GM19395 (cell line): ENCODE measurements at regions not wholly inside any gene's neighbourhood (a gene's known extent, or its start where the extent isn't known, plus 50 kb on each side); places are given as distances from the start of the nearest gene placed in this dataset.
"Not testable (repeated sequence)": the region's sequence is repeated elsewhere in the genome, so short reads cannot be mapped to it uniquely, and the experiment has no call there.

Experiments
- ATAC-seq: cut with Tn5 transposase; IDR thresholded peaks from one replicate; pipeline ENCODE4 v1.9.1; 2021; ENCODE audit warnings: mild to moderate bottlenecking, moderate library complexity; ENCODE audit not compliant: unreplicated experiment

DNA sequence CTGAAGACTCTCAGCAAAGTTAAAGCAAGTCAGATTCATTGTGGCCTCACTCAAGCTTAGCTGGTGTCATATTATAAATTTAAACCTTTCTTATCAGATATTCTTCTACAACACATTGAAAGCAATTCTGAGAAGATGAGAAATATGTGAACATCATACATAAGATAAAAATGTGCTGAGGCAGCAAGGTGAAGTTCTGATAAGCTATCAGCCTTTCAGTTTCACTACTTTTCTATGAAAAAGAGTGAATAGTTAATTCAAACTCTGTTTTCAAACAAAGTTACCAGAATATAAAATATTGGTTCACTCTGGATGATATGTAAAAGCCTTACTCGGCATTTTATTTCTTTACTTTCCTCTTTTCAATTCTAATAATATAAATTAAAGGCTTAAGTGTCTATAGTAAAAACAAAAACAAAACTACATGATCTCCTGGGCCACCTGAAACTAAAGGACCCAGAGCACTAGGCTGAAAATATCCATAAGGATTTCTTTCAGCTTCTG, 824.4 kb downstream of the MTRR start:
- no peak for ATAC-seq

DNA sequence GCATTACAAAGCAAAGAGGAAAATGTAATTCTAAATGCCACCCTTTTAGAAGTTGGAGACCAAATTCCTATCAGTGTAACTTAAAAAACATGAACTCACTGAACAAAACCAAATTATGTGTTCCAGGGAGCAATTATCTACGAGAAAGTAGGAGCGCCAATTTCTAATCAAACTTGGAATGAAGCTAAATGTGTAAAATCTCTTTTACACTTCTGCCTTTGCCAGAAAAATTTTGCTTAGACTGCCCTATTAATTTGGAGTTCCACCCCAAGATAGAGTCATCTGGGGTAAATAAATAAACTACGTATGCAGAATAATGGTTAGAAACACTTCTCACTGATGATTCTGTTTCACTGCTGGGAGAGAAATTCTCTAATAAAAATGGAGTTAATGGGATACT, 825.6 kb downstream of the MTRR start:
- ATAC-seq, result no peak

DNA sequence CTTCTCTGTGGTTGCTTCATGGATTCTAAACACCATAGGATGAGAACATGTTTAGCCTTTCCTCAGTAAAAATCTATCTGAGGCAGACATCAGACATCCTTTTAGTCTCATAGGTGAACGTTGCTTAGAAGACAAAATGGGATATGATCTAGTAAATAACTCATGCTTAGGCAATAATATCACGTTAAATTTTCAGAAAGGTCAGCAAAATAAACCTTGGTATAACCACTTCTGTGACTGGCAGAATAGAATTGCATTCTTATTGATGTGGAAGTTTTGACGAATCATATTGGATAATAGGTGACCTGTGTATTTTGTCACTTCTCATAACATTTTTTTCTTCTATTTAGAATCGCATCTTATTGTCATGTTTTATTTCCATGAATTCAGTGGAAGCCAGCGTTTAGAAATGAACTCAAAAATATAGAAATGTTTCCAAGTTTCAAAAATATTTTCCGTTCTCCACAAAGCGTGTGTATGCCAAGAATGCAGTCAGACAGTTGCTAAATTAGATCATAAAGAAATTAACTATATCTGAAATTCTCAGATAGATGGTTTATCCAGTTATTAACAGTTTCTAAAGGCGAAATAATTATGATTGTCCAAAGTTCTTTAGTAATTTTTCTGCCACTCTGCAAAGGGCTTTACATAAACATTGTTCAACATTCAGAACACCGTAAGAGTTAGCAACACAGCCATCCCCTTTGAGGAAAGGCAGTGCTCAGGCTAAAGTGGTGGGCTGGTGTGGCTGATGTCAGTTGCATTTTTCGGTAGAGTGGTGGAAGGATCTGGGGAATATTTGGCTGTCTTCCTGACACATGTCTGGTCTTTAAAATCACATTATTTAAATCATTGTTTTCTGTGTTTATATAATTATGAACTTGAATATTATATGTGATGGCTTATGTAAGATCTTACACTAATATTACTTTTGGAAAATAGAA, 827.2 kb downstream of the MTRR start:
- ATAC-seq, result no peak

DNA sequence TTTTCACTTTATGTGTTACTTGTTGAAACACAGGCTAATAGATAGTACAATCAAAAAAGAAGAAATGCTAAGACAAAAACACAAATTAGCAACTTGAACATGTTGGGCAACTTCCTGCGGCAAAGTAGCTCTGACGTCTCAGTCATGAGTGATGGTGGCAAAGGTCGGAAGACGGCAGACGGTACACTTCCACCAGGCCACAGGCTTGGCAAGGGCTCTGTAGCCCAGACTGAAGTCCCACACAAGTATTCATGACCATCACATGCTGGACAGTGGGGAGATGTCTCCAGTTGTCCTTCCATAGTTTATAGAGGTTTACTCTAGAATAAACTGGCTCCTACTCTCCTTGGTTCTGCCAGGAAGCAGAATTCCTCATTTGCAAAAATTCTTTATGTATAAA, 831.3 kb downstream of the MTRR start:
- no peak for ATAC-seq

DNA sequence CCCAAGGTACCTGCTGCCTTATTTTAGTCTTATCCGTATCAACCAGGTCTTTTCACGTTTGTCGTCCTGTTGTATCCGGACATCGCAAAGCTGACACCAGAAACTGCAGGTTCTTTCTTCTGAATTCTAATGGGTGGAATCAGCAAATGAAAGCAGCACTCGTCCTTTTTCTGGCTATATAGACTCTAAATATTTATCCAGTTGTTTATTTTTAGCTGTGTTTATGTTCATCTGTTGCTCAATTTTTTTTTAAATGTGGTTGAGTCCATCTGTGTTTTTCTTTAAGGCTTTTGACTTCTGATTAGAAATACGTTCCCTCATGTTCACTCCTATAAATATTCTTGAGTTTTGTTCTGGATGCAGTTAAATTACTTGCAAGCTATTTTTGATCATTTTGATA, 831.7 kb downstream of the MTRR start:
- no peak for ATAC-seq

DNA sequence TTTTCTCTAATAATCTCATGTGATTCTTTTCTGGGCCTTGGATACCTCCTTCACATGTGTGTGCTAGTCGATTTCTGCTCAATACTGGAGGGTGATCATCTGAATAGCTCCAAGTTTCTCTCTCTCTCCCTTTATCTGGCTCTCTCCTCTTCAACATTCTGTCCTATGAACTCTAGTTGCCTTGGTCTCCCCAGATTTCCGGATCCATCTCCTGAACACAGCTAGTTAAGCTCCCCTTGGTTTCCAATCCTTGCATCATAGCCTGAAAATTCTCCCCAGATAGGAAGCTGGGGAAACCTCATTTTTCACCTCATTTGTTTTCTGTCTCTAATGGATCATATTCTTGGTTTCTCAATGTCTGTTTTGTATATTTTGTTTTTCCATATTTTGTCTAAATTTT, 832.3 kb downstream of the MTRR start:
- ATAC-seq, result no peak

DNA sequence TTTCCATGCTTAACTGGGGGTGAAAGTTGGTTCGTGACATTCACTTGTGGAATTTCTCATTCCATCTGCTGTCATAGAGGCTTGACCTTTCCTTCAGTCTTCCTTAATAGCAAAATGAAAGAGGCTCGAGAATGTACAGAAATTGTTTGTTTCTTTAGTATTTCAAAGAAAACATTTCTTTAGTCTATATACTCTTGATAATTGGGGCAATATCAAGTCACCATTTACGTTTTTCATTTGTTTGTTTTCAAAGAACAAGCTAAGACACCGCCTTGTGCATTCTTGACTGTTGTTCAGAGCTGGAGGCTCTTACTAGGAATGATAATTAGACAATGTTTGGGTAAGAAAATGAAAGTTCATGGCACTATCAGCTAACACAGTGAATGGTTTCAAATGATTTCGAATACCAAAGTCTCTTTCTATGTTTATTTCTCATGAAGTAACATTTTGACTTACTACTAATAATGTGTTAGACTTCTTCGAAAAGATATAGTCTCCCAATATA, 835.4 kb downstream of the SEMA5A start:
- no peak for ATAC-seq

DNA sequence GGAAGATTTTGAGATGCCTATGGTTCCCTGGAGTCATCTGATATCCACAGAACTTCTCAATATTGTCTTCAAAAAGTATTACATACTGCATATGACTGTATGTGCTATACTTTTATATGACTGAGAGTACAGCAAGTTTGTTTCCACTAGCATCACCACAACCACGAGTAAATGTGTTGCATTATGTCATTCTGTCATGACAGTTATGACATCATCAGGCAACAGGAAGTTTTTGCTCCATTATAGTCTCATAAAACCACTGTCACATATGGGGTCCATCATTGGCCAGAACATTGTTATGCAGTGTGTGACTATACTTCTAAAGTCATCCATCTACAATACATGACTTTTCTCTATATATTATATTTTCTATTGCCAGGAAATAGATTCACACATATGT, 831.7 kb downstream of the SEMA5A start:
- no peak for ATAC-seq

DNA sequence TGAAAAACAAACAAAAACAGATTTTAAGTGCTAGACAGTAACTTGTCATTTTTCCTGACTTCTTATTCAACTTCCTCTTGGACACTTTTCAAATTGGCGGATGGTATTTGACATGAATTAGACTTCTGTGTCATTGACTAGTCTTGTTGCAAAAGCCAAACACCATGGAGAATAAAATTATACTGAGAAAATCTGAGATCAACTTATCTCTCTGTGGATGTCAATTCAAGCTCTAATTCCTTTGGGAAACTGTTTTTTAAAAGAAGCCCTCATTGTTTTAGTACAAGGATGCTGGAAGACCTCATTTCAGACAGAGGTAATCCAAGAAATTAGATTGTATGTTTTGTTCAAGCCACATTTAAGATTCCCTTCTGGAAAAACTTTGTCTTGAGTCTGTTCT, 831.0 kb downstream of the SEMA5A start:
- ATAC-seq, result no peak

DNA sequence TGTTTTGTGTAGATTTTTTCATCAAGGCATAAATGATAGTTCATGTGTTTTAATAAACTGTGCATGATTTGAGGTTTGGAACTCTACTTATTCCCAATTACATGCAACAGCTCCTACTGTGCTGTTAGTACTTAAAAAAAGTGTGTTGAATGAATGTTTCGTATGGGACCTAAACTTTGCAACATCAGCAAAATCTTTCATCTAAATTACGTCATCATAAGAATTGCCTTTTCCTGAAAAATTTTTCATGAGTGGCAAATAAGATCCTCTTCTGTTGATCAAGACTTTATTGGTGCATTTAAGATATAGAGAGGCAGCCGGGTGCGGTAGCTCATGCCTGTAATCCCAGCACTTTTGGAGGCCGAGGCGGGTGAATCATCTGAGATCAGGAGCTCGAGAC, 826.1 kb downstream of the SEMA5A start:
- no peak for ATAC-seq

DNA sequence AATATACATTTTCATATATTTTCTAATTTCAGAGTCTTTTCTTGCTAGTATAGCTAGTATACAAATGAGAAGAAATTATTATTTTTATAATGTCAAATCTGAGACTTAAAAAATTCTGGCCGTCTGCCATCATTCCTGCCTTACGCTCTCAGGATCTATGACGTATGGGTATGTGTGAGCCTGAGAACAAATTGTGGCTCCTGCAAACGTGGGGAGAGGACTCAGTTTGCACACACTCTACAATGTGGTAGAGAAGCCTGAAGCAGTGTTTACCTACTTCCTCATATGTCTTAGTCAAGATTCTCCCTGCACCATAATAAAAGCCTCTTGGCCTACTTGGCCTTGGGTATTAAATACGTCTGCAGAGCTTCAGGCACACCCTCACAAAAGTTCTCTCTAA, 825.4 kb downstream of the SEMA5A start:
- no peak for ATAC-seq

DNA sequence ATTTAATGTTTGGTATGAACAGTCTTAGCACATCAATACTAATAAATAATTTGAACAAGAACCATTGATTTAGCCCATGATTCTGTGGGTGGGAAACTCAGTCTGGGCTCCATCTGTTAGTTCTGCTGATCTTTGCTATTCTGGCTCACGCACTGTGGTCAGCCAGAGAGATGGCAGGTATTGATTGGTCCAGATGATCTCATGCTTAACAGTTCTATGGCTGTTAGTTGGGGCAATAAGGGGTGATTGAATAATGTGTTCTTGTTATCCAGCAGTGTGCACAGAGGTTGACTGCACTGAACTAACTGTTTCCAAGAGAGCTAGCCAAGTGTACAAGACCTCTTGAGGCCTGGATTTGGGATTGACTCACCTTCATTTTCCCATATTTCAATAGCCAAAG, 824.3 kb downstream of the SEMA5A start:
- ATAC-seq, result no peak

DNA sequence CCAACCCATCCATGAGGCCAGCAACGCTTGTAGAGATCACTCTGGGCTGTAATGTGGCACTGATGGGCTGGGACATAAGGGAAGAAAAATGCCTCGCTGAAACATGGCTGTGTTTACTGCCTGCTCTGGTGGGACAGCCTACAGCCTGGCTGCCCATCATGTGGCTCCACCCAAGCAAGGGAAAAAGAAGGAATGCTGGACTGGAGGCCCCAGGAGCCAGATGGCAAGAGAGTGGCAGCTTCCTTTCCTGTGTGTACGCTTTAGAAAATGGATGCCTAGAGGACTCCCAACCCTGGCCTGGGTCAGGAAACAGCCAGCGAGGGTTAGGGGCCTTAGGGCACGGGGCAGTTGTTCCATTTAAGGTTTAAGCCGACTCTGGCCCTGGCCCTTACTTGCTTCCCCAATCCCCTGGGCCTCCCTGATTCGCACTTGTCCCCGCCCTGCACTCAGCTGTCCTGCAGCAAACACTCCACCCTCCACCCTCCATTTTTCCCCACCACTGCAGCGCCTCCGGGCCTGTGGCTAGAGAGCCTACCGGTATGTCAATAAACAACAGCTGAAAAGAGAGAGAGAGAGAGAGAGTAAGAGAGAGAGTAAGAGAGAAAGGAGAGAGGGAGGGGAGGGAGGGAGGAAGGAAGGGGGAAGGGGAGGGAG, 819.4 kb downstream of the SEMA5A start:
- no peak for ATAC-seq

DNA sequence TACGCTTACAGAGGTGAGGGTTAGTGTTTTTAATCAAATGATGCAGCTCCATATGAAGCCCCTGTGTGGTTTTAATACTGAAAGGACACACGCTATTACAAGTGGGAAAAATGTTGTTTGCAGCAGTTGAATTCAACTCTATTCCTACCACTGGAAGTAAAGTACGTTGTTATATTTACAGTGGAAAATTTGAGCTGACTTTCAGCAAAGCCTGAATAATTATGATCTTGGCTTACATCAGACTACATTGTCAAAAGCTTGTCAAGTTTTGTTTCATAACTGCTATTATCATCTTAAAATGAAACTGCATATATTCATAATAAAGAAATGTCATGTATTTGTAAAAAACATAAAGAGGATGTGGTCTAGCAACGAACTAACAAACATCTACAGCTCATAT, 818.5 kb downstream of the SEMA5A start:
- no peak for ATAC-seq

DNA sequence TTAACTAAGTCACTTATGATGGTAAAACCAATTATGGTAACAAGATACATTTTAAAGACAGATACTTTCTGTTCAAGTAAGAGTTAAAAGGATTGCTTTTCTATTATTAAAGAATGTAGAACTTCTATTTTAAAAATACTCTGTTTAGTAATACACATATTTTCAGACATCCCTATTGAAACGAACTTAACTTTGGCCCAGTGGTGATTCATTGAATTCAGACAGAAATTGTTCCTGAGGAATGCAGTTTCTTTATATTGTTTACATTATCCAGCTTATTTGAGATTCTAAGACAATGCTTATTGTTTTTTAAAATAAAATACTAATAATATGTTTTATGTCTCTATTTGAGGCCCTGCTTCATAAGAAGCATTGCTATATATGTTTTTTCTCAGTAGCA, 816.4 kb downstream of the SEMA5A start:
- no peak for ATAC-seq

DNA sequence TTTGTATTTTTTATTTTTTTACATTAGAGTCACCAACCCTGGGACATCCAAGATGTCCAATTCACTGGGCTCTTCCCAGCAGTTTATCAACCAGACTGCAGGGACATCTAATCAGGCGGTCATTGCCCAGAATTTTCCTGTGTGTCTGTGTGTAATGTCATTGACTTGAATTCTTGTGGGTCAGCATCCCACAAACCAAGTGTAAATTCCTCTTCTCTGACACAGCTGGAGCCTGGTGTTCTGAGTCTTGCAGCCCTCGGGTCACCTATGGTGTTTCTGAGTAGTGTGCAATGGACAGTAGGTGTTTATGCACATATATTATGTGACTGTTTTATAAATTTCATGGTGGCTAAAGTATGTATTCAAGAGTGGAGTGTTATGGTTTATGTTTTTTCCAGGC, 815.7 kb downstream of the SEMA5A start:
- no peak for ATAC-seq

DNA sequence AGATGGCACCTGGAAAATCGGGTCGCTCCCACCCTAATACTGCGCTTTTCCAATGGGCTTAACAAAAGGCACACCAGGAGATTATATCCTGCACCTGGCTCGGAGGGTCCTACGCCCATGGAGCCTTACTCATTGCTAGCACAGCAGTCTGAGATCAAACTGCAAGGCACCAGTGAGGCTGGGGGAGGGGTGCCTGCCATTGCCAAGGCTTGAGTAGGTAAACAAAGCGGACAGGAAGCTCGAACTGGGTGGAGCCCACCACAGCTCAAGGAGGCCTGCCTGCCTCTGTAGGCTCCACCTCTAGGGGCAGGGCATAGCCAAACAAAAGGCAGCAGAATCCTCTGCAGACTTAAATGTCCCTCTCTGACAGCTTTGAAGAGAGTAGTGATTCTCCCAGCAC, 814.8 kb downstream of the SEMA5A start:
- not testable (repeated sequence) for ATAC-seq

DNA sequence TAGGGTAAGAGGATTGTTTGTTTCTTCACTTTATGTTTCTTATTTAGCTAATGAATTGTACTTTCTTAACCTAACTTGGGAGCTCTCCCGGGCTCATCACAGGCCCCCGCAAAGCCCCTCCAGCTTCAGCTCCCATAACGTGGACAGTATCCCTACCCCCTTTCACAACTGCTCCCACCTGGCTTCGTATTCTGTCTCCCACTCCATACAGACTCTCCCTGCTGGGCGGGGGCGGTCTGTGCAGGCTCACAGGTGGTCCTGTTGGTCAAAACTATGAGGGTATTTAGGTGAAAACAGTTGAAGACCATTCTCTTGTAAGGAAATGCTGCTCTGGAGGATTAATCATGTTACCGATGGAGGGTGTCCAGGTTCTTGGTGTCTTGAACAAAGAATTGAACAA, 805.3 kb downstream of the SEMA5A start:
- ATAC-seq, result no peak

DNA sequence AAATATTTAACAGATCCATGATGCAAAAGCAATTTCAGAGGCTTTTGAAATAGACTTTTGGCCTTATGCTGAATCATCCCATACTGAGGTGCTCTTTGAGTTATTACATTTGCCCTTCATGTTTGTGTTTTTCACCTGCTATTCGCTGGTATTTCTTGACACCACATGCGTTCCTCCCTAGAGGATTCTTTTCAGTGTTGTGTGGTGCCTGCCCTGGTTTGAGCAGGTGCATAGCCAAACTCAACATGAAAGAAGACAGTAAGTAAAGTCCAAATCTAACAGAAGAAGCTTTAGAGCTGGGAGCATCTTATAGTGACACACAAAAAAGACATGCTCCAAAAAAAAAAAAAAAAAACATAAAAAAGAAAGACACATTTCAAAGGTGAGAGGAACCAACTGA, 796.3 kb downstream of the SEMA5A start:
- no peak for ATAC-seq

DNA sequence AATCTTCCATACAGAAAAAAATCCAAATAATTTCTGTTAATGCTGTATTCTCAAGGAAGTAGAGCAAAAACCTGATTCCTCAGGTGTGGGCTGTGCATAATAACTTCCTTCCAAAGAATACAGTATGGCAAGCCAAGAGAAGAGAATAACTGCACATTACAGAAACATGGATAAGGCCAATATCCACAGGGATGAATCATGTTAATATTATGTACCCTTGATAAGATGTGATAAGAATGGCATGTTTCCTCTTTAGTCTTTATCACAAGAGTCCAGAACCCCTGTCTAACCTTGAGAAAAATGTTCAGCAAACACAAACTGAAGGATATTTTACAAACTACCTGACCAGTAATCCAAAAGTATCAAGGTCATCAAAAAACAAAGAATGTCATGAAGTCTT, 795.8 kb downstream of the SEMA5A start:
- ATAC-seq, result no peak

DNA sequence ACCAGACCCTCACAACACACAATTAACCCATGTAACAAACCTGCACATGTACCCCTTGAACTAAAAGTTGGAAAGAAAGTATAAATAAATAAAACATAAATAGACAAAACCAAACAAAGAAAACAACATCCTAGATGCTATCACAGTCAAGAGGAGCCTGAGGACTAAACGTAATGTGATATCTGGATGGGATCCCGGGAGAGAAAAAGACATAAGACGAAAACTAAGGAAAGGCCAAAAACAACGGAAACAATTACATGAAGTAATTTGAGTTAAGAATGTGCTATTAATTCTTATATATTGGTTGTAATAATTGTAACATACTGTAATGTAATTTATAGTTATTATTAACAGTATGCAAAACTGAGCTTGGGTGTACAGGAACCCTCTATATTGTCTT, 793.9 kb downstream of the SEMA5A start:
- no peak for ATAC-seq

DNA sequence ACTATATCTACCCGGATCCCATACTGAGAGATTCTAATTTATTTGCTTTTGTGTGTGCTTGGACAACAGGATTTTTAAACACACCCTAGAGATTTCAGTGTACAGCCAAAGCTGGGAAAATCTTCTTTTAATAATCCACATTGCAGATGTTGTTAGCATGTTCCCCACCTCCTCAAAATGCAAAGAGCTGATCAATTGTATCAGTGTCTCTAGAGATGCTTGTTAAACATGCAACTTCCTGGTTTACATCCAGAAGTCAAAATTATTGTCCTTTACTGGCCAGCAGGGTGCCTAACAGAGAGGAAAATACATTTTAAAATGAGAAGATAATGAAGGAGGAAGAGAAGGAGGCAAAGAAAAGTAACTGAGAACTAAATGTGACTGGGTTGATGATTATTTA, 793.3 kb downstream of the SEMA5A start:
- no peak for ATAC-seq
